ENCODE measurements at regions not wholly inside any gene's neighbourhood (a gene's known extent, or its start where the extent isn't known, plus 50 kb on each side); places are given as distances from the start of the nearest gene placed in this dataset.
"Not testable (repeated sequence)": the region's sequence is repeated elsewhere in the genome, so short reads cannot be mapped to it uniquely, and the experiment has no call there.

DNA sequence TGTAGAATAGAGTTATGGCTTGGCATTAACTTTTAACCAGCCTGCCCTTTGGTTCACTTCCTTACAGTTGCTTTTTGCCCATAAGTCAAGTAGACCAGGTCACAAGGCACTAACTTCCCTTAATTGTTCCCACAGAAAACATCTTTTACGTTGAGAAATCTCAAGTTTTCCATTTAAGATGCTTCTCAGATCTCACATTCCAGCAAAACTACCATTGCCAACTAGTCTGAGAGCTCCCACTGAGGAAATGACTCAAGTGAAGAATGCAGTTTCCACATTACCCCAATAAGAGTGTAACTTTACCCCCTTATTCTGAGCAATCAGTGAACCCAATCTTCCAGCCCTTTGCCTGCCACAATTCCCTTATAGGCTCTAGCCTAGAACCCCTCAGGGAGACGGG lies 502.2 kb upstream of the OLFM3 start:
- no peaks in the 10 kb centered on the region for H3K4me1 ChIP-seq (ENCODE audit: control insufficient read depth, extremely low read depth, insufficient read depth, low read length)
- H3K9me1 ChIP-seq (ENCODE audit: control insufficient read depth, extremely low read depth, insufficient read depth, low read length) = no peaks in the 10 kb centered on the region
- no peaks in the 10 kb centered on the region for H3K27me3 ChIP-seq (ENCODE audit: control insufficient read depth, extremely low read depth, insufficient read depth, low read length)
- H3K4me3 ChIP-seq (ENCODE audit: control insufficient read depth in 2 of 3, extremely low read depth in 1 of 3, insufficient read depth in 2 of 3, low read depth in 1 of 3, low read length in 3 of 3) = no peak overlapping the region
- no peaks in the 10 kb centered on the region for H4K20me1 ChIP-seq (ENCODE audit: control insufficient read depth, extremely low read depth, insufficient read depth, low read length)
- dilution Hi-C loops (cut with MboI; ENCODE audit: extremely low pct_ligation_motif_present, low sequenced_read_pairs) = no loop called here
- DNase-seq (ENCODE audit: low read depth, low spot score) (no peak), FAIRE-seq (no peak)
- no peak overlapping the region for H3K27ac ChIP-seq (ENCODE audit: control insufficient read depth, insufficient read depth, low read length)
- no peaks in the 10 kb centered on the region for H3K79me2 ChIP-seq (ENCODE audit: control insufficient read depth, insufficient read depth, low read length)
- H3K9me3 ChIP-seq (ENCODE audit: control insufficient read depth, low read depth, low read length) = no peaks in the 10 kb centered on the region
- H2AFZ ChIP-seq (ENCODE audit: control insufficient read depth, low read length) = no peak overlapping the region
- H3K9ac ChIP-seq (ENCODE audit: control insufficient read depth, extremely low read depth, insufficient read depth, low read length) = no peak overlapping the region
- TF ChIP-seq CTCF (optimal IDR thresholded peaks at IDR 0.05 in 1 of 3, IDR thresholded peaks at IDR 0.05 in 1 of 3, conservative IDR thresholded peaks at IDR 0.05 in 1 of 3; ENCODE audit: extremely low read depth in 1 of 3, insufficient read depth in 2 of 3, low read length in 3 of 3) = no peak
- TF ChIP-seq EZH2 (IDR thresholded peaks at IDR 0.05; ENCODE audit: low read length) = no peak
- H3K4me2 ChIP-seq (ENCODE audit: control insufficient read depth, extremely low read depth, insufficient read depth, low read depth, low read length) = no peak overlapping the region
- no peaks in the 10 kb centered on the region for H3K36me3 ChIP-seq (ENCODE audit: control insufficient read depth in 2 of 2, extremely low read depth in 1 of 2, insufficient read depth in 2 of 2, low read length in 2 of 2)

GRCh38 chr1:102497810-102498209 lies 501.1 kb upstream of the OLFM3 start:
- H3K9ac ChIP-seq (ENCODE audit: control insufficient read depth, extremely low read depth, insufficient read depth, low read length); DNase-seq (ENCODE audit: low read depth, low spot score); H3K36me3 ChIP-seq (ENCODE audit: control insufficient read depth in 2 of 2, extremely low read depth in 1 of 2, insufficient read depth in 2 of 2, low read length in 2 of 2); H3K27me3 ChIP-seq (ENCODE audit: control insufficient read depth, extremely low read depth, insufficient read depth, low read length); H4K20me1 ChIP-seq (ENCODE audit: control insufficient read depth, extremely low read depth, insufficient read depth, low read length); dilution Hi-C loops (cut with MboI; ENCODE audit: extremely low pct_ligation_motif_present, low sequenced_read_pairs); H3K4me2 ChIP-seq (ENCODE audit: control insufficient read depth, extremely low read depth, insufficient read depth, low read depth, low read length); H3K79me2 ChIP-seq (ENCODE audit: control insufficient read depth, insufficient read depth, low read length); H3K4me1 ChIP-seq (ENCODE audit: control insufficient read depth, extremely low read depth, insufficient read depth, low read length); H3K9me3 ChIP-seq (ENCODE audit: control insufficient read depth, low read depth, low read length); H3K9me1 ChIP-seq (ENCODE audit: control insufficient read depth, extremely low read depth, insufficient read depth, low read length); FAIRE-seq; H2AFZ ChIP-seq (ENCODE audit: control insufficient read depth, low read length); H3K4me3 ChIP-seq (ENCODE audit: control insufficient read depth in 2 of 3, extremely low read depth in 1 of 3, insufficient read depth in 2 of 3, low read depth in 1 of 3, low read length in 3 of 3); H3K27ac ChIP-seq (ENCODE audit: control insufficient read depth, insufficient read depth, low read length): not testable (repeated sequence)

- FAIRE-seq (no peak), DNase-seq (ENCODE audit: low read depth, low spot score) (no peak)
- H2AFZ ChIP-seq (ENCODE audit: control insufficient read depth, low read length) = no peak overlapping the region
- H3K27me3 ChIP-seq (ENCODE audit: control insufficient read depth, extremely low read depth, insufficient read depth, low read length) = no peaks in the 10 kb centered on the region
- H3K4me1 ChIP-seq (ENCODE audit: control insufficient read depth, extremely low read depth, insufficient read depth, low read length) = no peaks in the 10 kb centered on the region
- H3K36me3 ChIP-seq (ENCODE audit: control insufficient read depth in 2 of 2, extremely low read depth in 1 of 2, insufficient read depth in 2 of 2, low read length in 2 of 2) = no peaks in the 10 kb centered on the region
- dilution Hi-C loops (cut with MboI; ENCODE audit: extremely low pct_ligation_motif_present, low sequenced_read_pairs) = no loop called here
- peaks cover 2% of the 10 kb centered on the region for H3K9me3 ChIP-seq (ENCODE audit: control insufficient read depth, low read depth, low read length)
- no peaks in the 10 kb centered on the region for H4K20me1 ChIP-seq (ENCODE audit: control insufficient read depth, extremely low read depth, insufficient read depth, low read length)
- TF ChIP-seq EZH2 (IDR thresholded peaks at IDR 0.05; ENCODE audit: low read length) = no peak
- no peak for TF ChIP-seq CTCF (optimal IDR thresholded peaks at IDR 0.05 in 1 of 3, IDR thresholded peaks at IDR 0.05 in 1 of 3, conservative IDR thresholded peaks at IDR 0.05 in 1 of 3; ENCODE audit: extremely low read depth in 1 of 3, insufficient read depth in 2 of 3, low read length in 3 of 3)
- H3K9ac ChIP-seq (ENCODE audit: control insufficient read depth, extremely low read depth, insufficient read depth, low read length) = no peak overlapping the region
- no peak overlapping the region for H3K4me2 ChIP-seq (ENCODE audit: control insufficient read depth, extremely low read depth, insufficient read depth, low read depth, low read length)
- no peak overlapping the region for H3K4me3 ChIP-seq (ENCODE audit: control insufficient read depth in 2 of 3, extremely low read depth in 1 of 3, insufficient read depth in 2 of 3, low read depth in 1 of 3, low read length in 3 of 3)
- H3K27ac ChIP-seq (ENCODE audit: control insufficient read depth, insufficient read depth, low read length) = no peak overlapping the region
- no peaks in the 10 kb centered on the region for H3K79me2 ChIP-seq (ENCODE audit: control insufficient read depth, insufficient read depth, low read length)
- H3K9me1 ChIP-seq (ENCODE audit: control insufficient read depth, extremely low read depth, insufficient read depth, low read length) = no peaks in the 10 kb centered on the region
These were observed 475.8 kb upstream of the OLFM3 start for GRCh38 chr1:102472520-102472919.

All from keratinocyte (primary cell).